Spleen (tissue), 11 donors: ENCODE measurements at regions not wholly inside any gene's neighbourhood (a gene's known extent, or its start where the extent isn't known, plus 50 kb on each side); places are given as distances from the start of the nearest gene placed in this dataset.

Source experiments
- DNase-seq: peaks from one replicate; pipeline ENCODE4 v3.0.0-alpha.2; 2020
- H3K27ac ChIP-seq, 8 donors: fragments of 200-600 bp; sonication (generic) in 7 of 8; 1 replicate in 4 of 8; 2 replicates in 4 of 8; pipeline versions ENCODE4 v1.5.0 to v1.8.0; 2016 to 2021; ENCODE audit warnings: inconsistent platforms in 4 of 8, mild to moderate bottlenecking in 4 of 8, moderate library complexity in 1 of 8
- H3K27me3 ChIP-seq, 7 donors: fragments of 200-600 bp; sonication (generic) in 6 of 7; replicated peaks in 1 of 7; 1 replicate in 4 of 7; 2 replicates in 3 of 7; pipeline versions ENCODE4 v1.5.0 to v1.8.0; 2016 to 2021; ENCODE audit warnings: inconsistent platforms in 3 of 7, mild to moderate bottlenecking in 1 of 7
- H3K36me3 ChIP-seq, 6 donors: fragments of 200-600 bp; sonication (generic) in 5 of 6; 1 replicate in 4 of 6; 2 replicates in 2 of 6; pipeline versions ENCODE4 v1.5.0 to v1.8.0; 2016 to 2021; ENCODE audit warnings: inconsistent platforms in 2 of 6
- H3K4me1 ChIP-seq, 6 donors: fragments of 200-600 bp; sonication (generic) in 5 of 6; 1 replicate in 3 of 6; 2 replicates in 3 of 6; pipeline versions ENCODE4 v1.5.0 to v1.8.0; 2016 to 2021; ENCODE audit warnings: inconsistent platforms in 3 of 6
- H3K4me3 ChIP-seq, 8 donors: fragments of 200-600 bp; sonication (generic) in 7 of 8; 1 replicate in 4 of 8; 2 replicates in 4 of 8; pipeline versions ENCODE4 v1.5.0 to v1.8.0; 2016 to 2021; ENCODE audit warnings: inconsistent platforms in 4 of 8, mild to moderate bottlenecking in 4 of 8, moderate library complexity in 2 of 8
- H3K9me3 ChIP-seq, 8 donors: fragments of 200-600 bp; sonication (generic) in 7 of 8; 1 replicate in 4 of 8; 2 replicates in 4 of 8; pipeline versions ENCODE4 v1.5.0 to v1.8.0; 2016 to 2021; ENCODE audit warnings: inconsistent platforms in 4 of 8
- POLR2A ChIP-seq, 3 donors: fragments of 450-650 bp; IDR thresholded peaks; one replicate each; pipeline ENCODE4 v1.5.1; 2017; ENCODE audit warnings: antibody characterized with exemption in 3 of 3, mild to moderate bottlenecking in 1 of 3
- POLR2AphosphoS5 ChIP-seq, 3 donors: sonication (generic); formaldehyde crosslinking; IDR thresholded peaks; one replicate each; pipeline ENCODE4 v1.5.1; 2017; ENCODE audit warnings: antibody characterized with exemption in 3 of 3
- whole genome bisulfite sequencing, 5 donors: extraction: QIAGEN DNeasy Blood & Tissue Kit in 3 of 5; methylation state at CpG; one replicate each; pipeline versions ENCODE4 v1.1.5 to v1.1.7; 2013 to 2018; 5-methylcytosine and 5-hydroxymethylcytosine counted together
- intact Hi-C: fragments of 100-400 bp; cut with DNase I; formaldehyde crosslinking; loops from one replicate; pipeline ENCODE4 v1.15.0; 2023; ENCODE audit warnings: low total_unique reads
- TF ChIP-seq, protein P1 (sequence below), 11 experiments: fragments of 200-600 bp in 7 of 11; fragments of 450-650 bp in 4 of 11; sonication (generic) in 4 of 11; IDR thresholded peaks in 8 of 11; conservative IDR thresholded peaks in 3 of 11; 1 replicate in 7 of 11; 2 replicates in 4 of 11; pipeline versions ENCODE4 v1.4.0 to v1.8.0; 2016 to 2021; ENCODE audit warnings: antibody characterized with exemption in 11 of 11, inconsistent platforms in 4 of 11, mild to moderate bottlenecking in 1 of 11
- donor health status: healthy with polysubstance abuse.
- donor health status: DM: no; HTN: no; CAD: no; lungs with moderate emphysema.
- donor health status: DM: no; HTN: no; CAD: no.
- donor health status: Bipolar disorder and iron deficiency.
- donor health status: healthy.
- donor health status: DM: no; HTN: no; CAD: no.
- donor health status: DM: yes; HTN: yes; CAD: no.

DNA sequence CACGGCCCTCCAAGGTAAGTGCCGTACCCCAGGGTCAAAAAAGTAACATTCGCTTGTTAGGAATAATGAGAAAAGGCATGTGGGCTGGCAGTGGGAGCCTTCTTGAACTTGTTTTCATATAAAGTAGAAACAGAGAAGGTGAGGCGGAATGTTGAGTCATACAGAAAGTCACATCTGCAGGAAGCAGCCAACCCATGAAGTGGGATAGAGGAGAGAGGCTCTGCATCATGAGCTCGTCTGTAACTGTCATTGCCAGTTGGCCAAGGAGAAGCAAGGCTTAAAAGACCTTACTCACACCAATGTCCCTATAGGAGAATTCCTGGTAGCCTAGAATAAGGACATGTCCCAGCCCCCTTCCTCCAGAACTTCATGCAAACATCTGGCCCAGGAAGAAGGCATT lies 253.3 kb downstream of the BUD13 start:
- WGBS, 5 donors, result 58 to 74% (median 68%) methylated on average over 5 of the region's 5 CpGs
- H3K27ac ChIP-seq, result no peak overlapping the region

DNA sequence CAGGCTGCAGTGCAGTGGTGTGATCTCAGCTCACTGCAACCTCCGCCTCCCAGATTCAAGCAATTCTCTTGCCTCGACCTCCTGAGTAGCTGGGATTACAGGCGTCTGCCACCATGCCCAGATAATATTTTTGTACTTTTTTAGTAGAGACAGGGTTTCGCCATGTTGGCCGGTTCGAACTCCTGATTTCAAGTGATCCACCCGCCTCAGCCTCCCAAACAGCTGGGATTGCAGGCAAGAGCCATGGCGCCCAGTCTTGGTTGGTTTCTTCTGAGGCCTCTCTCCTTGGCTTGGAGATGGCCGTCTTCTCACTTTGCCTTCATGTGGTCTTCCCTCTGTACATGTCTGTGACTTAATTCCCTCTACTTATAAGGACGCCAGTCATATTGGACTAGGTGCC lies 254.6 kb downstream of the BUD13 start:
- intact Hi-C loops, result no loop called here
- Histone ChIP-seq H3K27me3 (peaks cover 0 to 33% (median 0%) of the 10 kb centered on the region in 7 donors), H3K4me3 (no peak overlapping the region), H3K9me3 (no peaks in the 10 kb centered on the region), H3K4me1 (no peaks in the 10 kb centered on the region), H3K27ac (no peak overlapping the region), H3K36me3 (no peaks in the 10 kb centered on the region)
- 77 to 89% (median 84%) methylated on average over 10 of the region's 10 CpGs for WGBS, 5 donors
- TF ChIP-seq POLR2A (IDR thresholded peaks at IDR 0.05) (no peak), POLR2AphosphoS5 (IDR thresholded peaks at IDR 0.05) (no peak)
- TF ChIP-seq, protein P1, sequence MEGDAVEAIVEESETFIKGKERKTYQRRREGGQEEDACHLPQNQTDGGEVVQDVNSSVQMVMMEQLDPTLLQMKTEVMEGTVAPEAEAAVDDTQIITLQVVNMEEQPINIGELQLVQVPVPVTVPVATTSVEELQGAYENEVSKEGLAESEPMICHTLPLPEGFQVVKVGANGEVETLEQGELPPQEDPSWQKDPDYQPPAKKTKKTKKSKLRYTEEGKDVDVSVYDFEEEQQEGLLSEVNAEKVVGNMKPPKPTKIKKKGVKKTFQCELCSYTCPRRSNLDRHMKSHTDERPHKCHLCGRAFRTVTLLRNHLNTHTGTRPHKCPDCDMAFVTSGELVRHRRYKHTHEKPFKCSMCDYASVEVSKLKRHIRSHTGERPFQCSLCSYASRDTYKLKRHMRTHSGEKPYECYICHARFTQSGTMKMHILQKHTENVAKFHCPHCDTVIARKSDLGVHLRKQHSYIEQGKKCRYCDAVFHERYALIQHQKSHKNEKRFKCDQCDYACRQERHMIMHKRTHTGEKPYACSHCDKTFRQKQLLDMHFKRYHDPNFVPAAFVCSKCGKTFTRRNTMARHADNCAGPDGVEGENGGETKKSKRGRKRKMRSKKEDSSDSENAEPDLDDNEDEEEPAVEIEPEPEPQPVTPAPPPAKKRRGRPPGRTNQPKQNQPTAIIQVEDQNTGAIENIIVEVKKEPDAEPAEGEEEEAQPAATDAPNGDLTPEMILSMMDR (IDR thresholded peaks at IDR 0.05 in 8 of 11, conservative IDR thresholded peaks at IDR 0.05 in 3 of 11), result no peak
- no peak for DNase-seq

More for the DNA sequence above, 253.3 kb downstream of the BUD13 start:
- Histone ChIP-seq H3K27me3 (peaks cover 0 to 19% (median 0%) of the 10 kb centered on the region in 7 donors), H3K9me3 (no peaks in the 10 kb centered on the region), H3K36me3 (no peaks in the 10 kb centered on the region), H3K4me1 (no peaks in the 10 kb centered on the region), H3K4me3 (no peak overlapping the region)
- intact Hi-C loops, result no loop called here
- no peak for TF ChIP-seq POLR2A (IDR thresholded peaks at IDR 0.05)
- TF ChIP-seq, protein P1 (IDR thresholded peaks at IDR 0.05 in 8 of 11, conservative IDR thresholded peaks at IDR 0.05 in 3 of 11), result no peak
- no peak for DNase-seq

DNA sequence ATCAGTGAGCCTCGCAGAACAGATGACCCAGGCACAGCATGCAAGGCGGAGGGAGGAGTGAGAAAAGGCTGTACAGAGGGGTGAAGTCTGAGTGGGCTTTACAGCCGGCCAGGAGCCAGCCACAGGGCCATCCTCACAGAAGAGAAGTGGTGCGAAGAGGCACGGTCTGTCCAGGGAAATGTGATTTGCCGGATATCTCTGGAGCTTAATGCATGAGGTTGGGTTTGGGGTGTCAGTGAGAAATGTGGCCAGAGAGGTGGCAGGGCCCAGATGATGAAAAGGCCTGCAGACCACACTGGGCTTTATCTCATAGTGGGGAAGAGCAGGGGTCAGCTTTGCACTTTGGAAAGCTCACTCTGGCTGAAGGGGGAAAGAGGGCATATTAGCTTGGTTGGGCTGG lies 255.2 kb downstream of the BUD13 start:
- no peaks in the 10 kb centered on the region for H3K9me3 ChIP-seq
- intact Hi-C loops, result no loop called here
- H3K27me3 ChIP-seq, result peaks cover 0 to 38% (median 0%) of the 10 kb centered on the region in 7 donors
- TF ChIP-seq POLR2AphosphoS5 (IDR thresholded peaks at IDR 0.05) (no peak), POLR2A (IDR thresholded peaks at IDR 0.05) (no peak)
- TF ChIP-seq, protein P1 (IDR thresholded peaks at IDR 0.05 in 8 of 11, conservative IDR thresholded peaks at IDR 0.05 in 3 of 11), result no peak
- no peak for DNase-seq
- no peaks in the 10 kb centered on the region for H3K36me3 ChIP-seq
- H3K27ac ChIP-seq, result no peak overlapping the region
- WGBS, 5 donors, result 65 to 82% (median 72%) methylated on average over 6 of the region's 6 CpGs
- no peak overlapping the region for H3K4me3 ChIP-seq
- H3K4me1 ChIP-seq, result no peaks in the 10 kb centered on the region

DNA sequence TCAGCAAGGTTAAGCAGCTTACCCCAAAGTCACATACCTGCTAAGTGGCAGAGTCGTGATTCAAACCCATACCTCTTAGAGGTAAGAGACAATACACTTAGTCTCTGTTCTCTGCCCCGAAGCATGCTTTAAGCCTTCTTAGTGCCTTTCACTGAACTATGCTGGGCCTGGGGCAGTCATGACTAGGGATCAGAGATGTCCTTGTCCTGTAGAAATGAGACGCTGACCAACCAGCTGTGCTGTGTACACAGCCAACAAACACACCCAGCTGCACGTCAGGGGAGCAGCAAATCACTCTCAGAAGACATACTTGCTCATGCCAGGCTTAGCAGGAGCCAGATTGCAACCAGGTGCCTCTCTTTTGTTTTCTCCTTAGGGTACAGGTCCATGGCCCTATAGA lies 255.7 kb downstream of the BUD13 start:
- Histone ChIP-seq H3K36me3 (no peaks in the 10 kb centered on the region), H3K4me3 (no peak overlapping the region), H3K27ac (no peak overlapping the region), H3K27me3 (peaks cover 0 to 43% (median 0%) of the 10 kb centered on the region in 7 donors), H3K4me1 (no peaks in the 10 kb centered on the region), H3K9me3 (no peaks in the 10 kb centered on the region)
- no peak for DNase-seq
- 64 to 85% (median 77%) methylated on average over 4 of the region's 4 CpGs for WGBS, 5 donors
- no peak for TF ChIP-seq POLR2A (IDR thresholded peaks at IDR 0.05)
- TF ChIP-seq POLR2AphosphoS5 (IDR thresholded peaks at IDR 0.05), result no peak
- TF ChIP-seq, protein P1 (IDR thresholded peaks at IDR 0.05 in 8 of 11, conservative IDR thresholded peaks at IDR 0.05 in 3 of 11), result no peak
- intact Hi-C loops, result no loop called here
